IMR-90 (cell line): ENCODE measurements at regions not wholly inside any gene's neighbourhood (a gene's known extent, or its start where the extent isn't known, plus 50 kb on each side); places are given as distances from the start of the nearest gene placed in this dataset.

Experiments used
- ATAC-seq: fragments of 200-7000 bp; cut with Tn5 transposase; 2 replicates; pipeline ENCODE4 v1.9.1; 2020; ENCODE audit warnings: low read depth, mild to moderate bottlenecking, moderate library complexity
- BruUV-seq: library from RNA; stranded (reverse); fragments of 400-500 nt; replicated peaks from 2 replicates; lab custom pipeline; 2021; lab: Mats Ljungman, UMichigan
- CTCF ChIA-PET: fragments of 300-600 bp; formaldehyde crosslinking; extraction: SDS; loops from one replicate; lab custom pipeline; 2021; ENCODE audit warnings: antibody characterized with exemption; lab: Yijun Ruan, JAX
- POLR2A ChIA-PET: fragments of 300-600 bp; sonication (Branson Sonifier 250); formaldehyde crosslinking; loops from one replicate; lab custom pipeline; 2022; ENCODE audit warnings: antibody characterized with exemption; ENCODE audit not compliant: unreplicated experiment; lab: Charles Lee
- DNase-seq: peaks from one replicate; pipeline ENCODE4 v3.0.0; 2013
- H2AFZ ChIP-seq: replicated peaks from 2 replicates; pipeline ENCODE3; 2013; ENCODE audit warnings: low read length, mild to moderate bottlenecking; ENCODE audit not compliant: poor library complexity
- H2AK5ac ChIP-seq: 2 replicates; pipeline ENCODE4 v1.6.1; 2013; ENCODE audit warnings: low read depth, low read length, inconsistent platforms
- H2AK9ac ChIP-seq: replicated peaks from 2 replicates; pipeline ENCODE3; 2013; ENCODE audit warnings: mild to moderate bottlenecking, low read depth, low read length, moderate library complexity; ENCODE audit not compliant: poor library complexity
- H2BK120ac ChIP-seq: 2 replicates; pipeline ENCODE4 v1.6.1; 2013; ENCODE audit warnings: low read depth, low read length, inconsistent platforms
- H2BK15ac ChIP-seq: 3 replicates; pipeline ENCODE4 v1.6.1; 2013; ENCODE audit warnings: low read depth, low read length, inconsistent platforms
- H2BK20ac ChIP-seq: 2 replicates; pipeline ENCODE4 v1.6.1; 2013; ENCODE audit warnings: low read depth, mild to moderate bottlenecking, inconsistent platforms, low read length, moderate library complexity
- H2BK5ac ChIP-seq: 2 replicates; pipeline ENCODE4 v1.6.1; 2013; ENCODE audit warnings: mild to moderate bottlenecking, low read depth, low read length, inconsistent platforms; ENCODE audit not compliant: poor library complexity, severe bottlenecking
- H3K14ac ChIP-seq: replicated peaks from 2 replicates; pipeline ENCODE4 v1.6.1; 2013; ENCODE audit warnings: low read depth, low read length, inconsistent platforms
- H3K18ac ChIP-seq: 2 replicates; pipeline ENCODE4 v1.6.1; 2013; ENCODE audit warnings: low read depth, low read length, control low read depth
- H3K23ac ChIP-seq: 2 replicates; pipeline ENCODE4 v1.6.1; 2013; ENCODE audit warnings: low read depth, low read length, inconsistent platforms
- H3K27ac ChIP-seq: 2 replicates; pipeline ENCODE4 v1.5.1; 2013; ENCODE audit warnings: mild to moderate bottlenecking, control low read depth, low read length; ENCODE audit not compliant: insufficient read depth
- H3K27me3 ChIP-seq: 2 replicates; pipeline ENCODE4 v1.6.1; 2013; ENCODE audit warnings: low read length; ENCODE audit not compliant: control insufficient read depth, insufficient read depth
- H3K36me3 ChIP-seq: 2 replicates; pipeline ENCODE4 v1.6.1; 2013; ENCODE audit warnings: low read length, mixed read lengths; ENCODE audit not compliant: control insufficient read depth, insufficient read depth
- H3K4ac ChIP-seq: 2 replicates; pipeline ENCODE4 v1.6.1; 2013; ENCODE audit warnings: low read depth, low read length, inconsistent platforms
- H3K4me1 ChIP-seq: 2 replicates; pipeline ENCODE4 v1.6.1; 2013; ENCODE audit warnings: low read length, mixed read lengths; ENCODE audit not compliant: control insufficient read depth, insufficient read depth
- H3K4me2 ChIP-seq: 2 replicates; pipeline ENCODE4 v1.6.1; 2013; ENCODE audit warnings: low read depth, mild to moderate bottlenecking, control low read depth, low read length, moderate library complexity
- H3K4me3 ChIP-seq: 2 replicates; pipeline ENCODE4 v1.5.1; 2013; ENCODE audit warnings: low read depth, mild to moderate bottlenecking, control low read depth, low read length, moderate library complexity; ENCODE audit not compliant: insufficient read depth
- H3K56ac ChIP-seq: 2 replicates; pipeline ENCODE4 v1.6.1; 2013; ENCODE audit warnings: low read length, inconsistent platforms; ENCODE audit not compliant: insufficient read depth; ENCODE audit errors: extremely low read depth
- H3K79me1 ChIP-seq, 2 experiments: 2 replicates each; pipeline ENCODE4 v1.6.1; 2013; ENCODE audit warnings: low read length in 2 of 2, inconsistent platforms in 1 of 2, low read depth in 1 of 2
- H3K9ac ChIP-seq: 2 replicates; pipeline ENCODE4 v1.6.1; 2013; ENCODE audit warnings: low read depth, low read length, control low read depth
- H3K9me1 ChIP-seq: 2 replicates; pipeline ENCODE4 v1.6.1; 2013; ENCODE audit warnings: low read length, inconsistent platforms; ENCODE audit not compliant: insufficient read depth
- H3K9me3 ChIP-seq: 2 replicates; pipeline ENCODE4 v1.6.1; 2013; ENCODE audit warnings: low read length; ENCODE audit not compliant: control insufficient read depth, insufficient read depth
- H4K20me1 ChIP-seq: 2 replicates; pipeline ENCODE4 v1.6.1; 2013; ENCODE audit warnings: low read length, inconsistent platforms; ENCODE audit not compliant: insufficient read depth
- H4K5ac ChIP-seq: 2 replicates; pipeline ENCODE4 v1.6.1; 2013; ENCODE audit warnings: mild to moderate bottlenecking, low read depth, low read length, control low read depth
- H4K8ac ChIP-seq, 2 experiments: 2 replicates each; pipeline ENCODE4 v1.6.1; 2013; ENCODE audit warnings: low read depth in 2 of 2, low read length in 2 of 2, control low read depth in 1 of 2, inconsistent platforms in 1 of 2
- H4K91ac ChIP-seq: 2 replicates; pipeline ENCODE4 v1.6.1; 2013; ENCODE audit warnings: low read depth, low read length, inconsistent platforms; ENCODE audit not compliant: insufficient read depth
- CEBPB ChIP-seq: IDR thresholded peaks from 2 replicates; pipeline ENCODE4 v1.6.1; 2012; ENCODE audit warnings: low read depth, low read length, improper control_type of control experiment
- CTCF ChIP-seq: conservative IDR thresholded peaks from 2 replicates; pipeline ENCODE4 v1.5.1; 2012; ENCODE audit warnings: mild to moderate bottlenecking, low read depth, low read length, improper control_type of control experiment
- ELK1 ChIP-seq: fragments of 150-350 bp; IDR thresholded peaks from 2 replicates; pipeline ENCODE4 v1.6.1; 2016; ENCODE audit warnings: low read depth, mild to moderate bottlenecking, low read length, moderate library complexity, borderline replicate concordance
- MAFK ChIP-seq: IDR thresholded peaks from 2 replicates; pipeline ENCODE4 v1.6.1; 2012; ENCODE audit warnings: low read depth, low read length, improper control_type of control experiment
- MAZ ChIP-seq: IDR thresholded peaks from 2 replicates; pipeline ENCODE4 v1.6.1; 2012; ENCODE audit warnings: low read depth, mild to moderate bottlenecking, low read length, improper control_type of control experiment, moderate library complexity, borderline replicate concordance
- RAD21 ChIP-seq: IDR thresholded peaks from 2 replicates; pipeline ENCODE4 v1.6.1; 2012; ENCODE audit warnings: low read length, improper control_type of control experiment
- SMC3 ChIP-seq: fragments of 150-350 bp; IDR thresholded peaks from 2 replicates; pipeline ENCODE4 v1.6.1; 2016; ENCODE audit warnings: low read depth, mild to moderate bottlenecking, antibody characterized with exemption, low read length, moderate library complexity
- USF2 ChIP-seq: fragments of 150-350 bp; IDR thresholded peaks from 2 replicates; pipeline ENCODE4 v1.6.1; 2017; ENCODE audit warnings: mild to moderate bottlenecking, antibody characterized with exemption, low read length, low read depth
- WGBS, 2 experiments: methylation state at CpG; one replicate each; pipeline versions ENCODE4 v1.1.5 to v1.1.7; 2013; ENCODE audit warnings: missing lambda C conversion rate in 2 of 2; ENCODE audit not compliant: insufficient read length in 1 of 2; ENCODE audit errors: extremely low coverage in 2 of 2; 5-methylcytosine and 5-hydroxymethylcytosine counted together
- dilution Hi-C: fragments of 300-500 bp; cut with HindIII; formaldehyde crosslinking; loops from one replicate; pipeline ENCODE4 v1.14.3; 2018; ENCODE audit warnings: low sequenced_read_pairs; ENCODE audit not compliant: unreplicated experiment
- in situ Hi-C: fragments of 300-500 bp; cut with MboI; formaldehyde crosslinking; loops from 3 replicates; pipeline ENCODE4 v1.14.3; 2019; ENCODE audit warnings: low sequenced_read_pairs, inconsistent platforms, mixed read lengths
- intact Hi-C: fragments of 100-400 bp; cut with micrococcal nuclease; formaldehyde crosslinking; loops from 2 replicates; pipeline ENCODE4 v1.10.0; 2022

- WGBS, 2 experiments = no CpG with 5 or more reads among the region's 3 CpGs
- H2AK9ac ChIP-seq = no peak overlapping the region
- no TSS peak for BruUV-seq
- no peaks in the 10 kb centered on the region for H3K36me3 ChIP-seq
- DNase-seq (no peak), ATAC-seq (no peak)
- no peak overlapping the region for H2BK20ac ChIP-seq
- no peak overlapping the region for H2BK15ac ChIP-seq
- H3K4ac ChIP-seq = no peak overlapping the region
- no peaks in the 10 kb centered on the region for H3K9me1 ChIP-seq
- no peak overlapping the region for H3K4me2 ChIP-seq
- CTCF ChIA-PET = no interaction called here
- no peak for TF ChIP-seq USF2
- TF ChIP-seq CTCF = no peak
- no peak for TF ChIP-seq MAZ
- no peak for TF ChIP-seq ELK1
- no peak for TF ChIP-seq RAD21
- no peak for TF ChIP-seq SMC3
- TF ChIP-seq CEBPB = no peak
- no peak for TF ChIP-seq MAFK
- no peak overlapping the region for H4K8ac ChIP-seq
- no peak overlapping the region for H3K18ac ChIP-seq
- no peak overlapping the region for H3K4me3 ChIP-seq
- no peaks in the 10 kb centered on the region for H3K27me3 ChIP-seq
- no peaks in the 10 kb centered on the region for H3K4me1 ChIP-seq
- no peak overlapping the region for H3K27ac ChIP-seq
- H3K56ac ChIP-seq = no peak overlapping the region
- H4K20me1 ChIP-seq = no peaks in the 10 kb centered on the region
- no peak overlapping the region for H3K14ac ChIP-seq
- H2AK5ac ChIP-seq = no peak overlapping the region
- in situ Hi-C loops = no loop called here
- intact Hi-C loops = no loop called here
- H2BK5ac ChIP-seq = no peak overlapping the region
- dilution Hi-C loops = no loop called here
- H3K9ac ChIP-seq = no peak overlapping the region
- no peak overlapping the region for H2BK120ac ChIP-seq
- no peak overlapping the region for H4K91ac ChIP-seq
- no peaks in the 10 kb centered on the region for H3K79me1 ChIP-seq
- H3K23ac ChIP-seq = no peak overlapping the region
- POLR2A ChIA-PET = no interaction called here
- no peak overlapping the region for H4K5ac ChIP-seq
- H2AFZ ChIP-seq = no peak overlapping the region
- peaks cover 6% of the 10 kb centered on the region for H3K9me3 ChIP-seq
Observed at GRCh38 chr3:19725000-19725399, 209.0 kb downstream of the EFHB start.
